ENCODE measurements at regions not wholly inside any gene's neighbourhood (a gene's known extent, or its start where the extent isn't known, plus 50 kb on each side); places are given as distances from the start of the nearest gene placed in this dataset.
A peak's percentile ranks its signal among the peaks of the same experiment; 100 is the strongest.

DNA sequence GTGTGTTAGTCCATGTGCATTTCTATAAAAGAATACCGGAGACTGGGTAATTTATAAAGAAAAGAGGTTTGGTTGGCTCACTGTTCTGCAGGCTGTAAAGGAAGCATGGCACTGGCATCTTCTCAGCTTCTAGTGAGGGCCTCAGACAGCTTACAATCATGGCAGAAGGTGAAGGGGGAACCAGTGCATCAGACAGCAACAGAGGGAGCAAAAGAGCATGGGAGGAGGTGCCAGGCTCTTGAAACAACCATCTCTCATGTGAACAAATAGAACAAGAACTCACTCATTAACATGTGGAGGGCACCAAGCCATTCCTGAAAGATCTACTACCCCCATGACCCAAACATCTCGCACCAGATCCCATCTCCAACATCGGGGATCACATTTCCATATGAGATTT, 89.2 kb upstream of the IL33 start:
- no peaks in the 10 kb centered on the region for H3K4me1 ChIP-seq (replicated peaks in 1 of 4; ENCODE audit: control insufficient read depth in 3 of 4, insufficient read depth in 4 of 4, low read length in 3 of 4)
- H3K4me2 ChIP-seq (ENCODE audit: insufficient read depth in 1 of 2, low read depth in 2 of 2, low read length in 2 of 2): no peak overlapping the region
- H3K27ac ChIP-seq (ENCODE audit: low read depth, low read length): no peak overlapping the region
- no peak overlapping the region for H4K91ac ChIP-seq (replicated peaks; ENCODE audit: insufficient read length, low read length)
- H3K9ac ChIP-seq (replicated peaks in 1 of 4; ENCODE audit: extremely low read depth in 1 of 4, low read depth in 3 of 4, low read length in 3 of 4): no peak overlapping the region
- no peak overlapping the region for H2AFZ ChIP-seq (ENCODE audit: low read length)
- ChIA-PET CTCF (ENCODE audit: partially characterized antibody) (interaction anchor here (0.6 to 1.6 kb wide), 3 partner anchors 18 to 179 kb away, joined by 3 read pairs; no protein-coding TSS in a partner anchor), POLR2A (ENCODE audit: partially characterized antibody) (no interaction called here)
- H3K9me3 ChIP-seq (ENCODE audit: insufficient read depth in 2 of 2, low read depth in 1 of 2, low read length in 1 of 2): no peaks in the 10 kb centered on the region
- FAIRE-seq (no peak), DNase-seq (ENCODE audit: low read depth in 1 of 2, low spot score in 2 of 2) (no peak)
- no peak overlapping the region for H4K5ac ChIP-seq (ENCODE audit: insufficient read length, low read depth, low read length)
- H3K36me3 ChIP-seq (ENCODE audit: control insufficient read depth in 2 of 4, insufficient read depth in 4 of 4, low read length in 3 of 4): no peaks in the 10 kb centered on the region
- no peak overlapping the region for H2BK20ac ChIP-seq (ENCODE audit: low read length)
- no peak overlapping the region for H3K4me3 ChIP-seq (ENCODE audit: extremely low read depth in 1 of 4, insufficient read depth in 2 of 4, low read depth in 3 of 4, low read length in 4 of 4)
- H2BK120ac ChIP-seq (replicated peaks; ENCODE audit: low read depth, low read length): no peak overlapping the region
- H3K14ac ChIP-seq (ENCODE audit: insufficient read length): no peak overlapping the region
- no peaks in the 10 kb centered on the region for H3K27me3 ChIP-seq (replicated peaks in 1 of 4; ENCODE audit: control insufficient read depth in 3 of 4, extremely low read depth in 1 of 4, insufficient read depth in 3 of 4, low read length in 3 of 4)
- H2AK5ac ChIP-seq (ENCODE audit: low read depth, low read length): no peak overlapping the region
- no peaks in the 10 kb centered on the region for H3K23me2 ChIP-seq (ENCODE audit: low read depth, low read length)
- 92% methylated on average over 3 of the region's 3 CpGs; no CpG with 5 or more reads in 1 of the 2 experiments for WGBS, 2 experiments (ENCODE audit: extremely low coverage in 1 of 2, insufficient coverage in 1 of 2, insufficient read length in 1 of 2, insufficient replicate concordance in 2 of 2, low coverage in 1 of 2, low lambda C conversion rate in 2 of 2, missing lambda C conversion rate in 1 of 2)
- no peaks in the 10 kb centered on the region for H3K79me1 ChIP-seq (ENCODE audit: low read depth, low read length)
- H3K56ac ChIP-seq (replicated peaks; ENCODE audit: insufficient read length, low read depth, low read length): no peak overlapping the region
- H2BK15ac ChIP-seq (ENCODE audit: low read length): no peak overlapping the region; the same call in 1 of the 2 replicates
- H4K20me1 ChIP-seq (replicated peaks in 1 of 2; ENCODE audit: control insufficient read depth in 1 of 2, insufficient read depth in 2 of 2, low read length in 2 of 2): no peaks in the 10 kb centered on the region
- H4K8ac ChIP-seq (ENCODE audit: extremely low read depth, insufficient read depth, low read length): no peak overlapping the region
- H3K4ac ChIP-seq (replicated peaks; ENCODE audit: insufficient read length, low read depth, low read length): no peak overlapping the region
- H2BK5ac ChIP-seq (ENCODE audit: low read depth, low read length): no peak overlapping the region
- H3K18ac ChIP-seq (ENCODE audit: extremely low read depth, low read length): no peak overlapping the region
- no peak overlapping the region for H3K23ac ChIP-seq (ENCODE audit: insufficient read length)
- TF ChIP-seq, protein P1, sequence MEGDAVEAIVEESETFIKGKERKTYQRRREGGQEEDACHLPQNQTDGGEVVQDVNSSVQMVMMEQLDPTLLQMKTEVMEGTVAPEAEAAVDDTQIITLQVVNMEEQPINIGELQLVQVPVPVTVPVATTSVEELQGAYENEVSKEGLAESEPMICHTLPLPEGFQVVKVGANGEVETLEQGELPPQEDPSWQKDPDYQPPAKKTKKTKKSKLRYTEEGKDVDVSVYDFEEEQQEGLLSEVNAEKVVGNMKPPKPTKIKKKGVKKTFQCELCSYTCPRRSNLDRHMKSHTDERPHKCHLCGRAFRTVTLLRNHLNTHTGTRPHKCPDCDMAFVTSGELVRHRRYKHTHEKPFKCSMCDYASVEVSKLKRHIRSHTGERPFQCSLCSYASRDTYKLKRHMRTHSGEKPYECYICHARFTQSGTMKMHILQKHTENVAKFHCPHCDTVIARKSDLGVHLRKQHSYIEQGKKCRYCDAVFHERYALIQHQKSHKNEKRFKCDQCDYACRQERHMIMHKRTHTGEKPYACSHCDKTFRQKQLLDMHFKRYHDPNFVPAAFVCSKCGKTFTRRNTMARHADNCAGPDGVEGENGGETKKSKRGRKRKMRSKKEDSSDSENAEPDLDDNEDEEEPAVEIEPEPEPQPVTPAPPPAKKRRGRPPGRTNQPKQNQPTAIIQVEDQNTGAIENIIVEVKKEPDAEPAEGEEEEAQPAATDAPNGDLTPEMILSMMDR (IDR thresholded peaks at IDR 0.05; ENCODE audit: control extremely low read depth in 1 of 3, insufficient read depth in 1 of 3, low read depth in 1 of 3, low read length in 3 of 3): peak in 1 of 3 experiments; percentile 19; a peak in 1 of 4 replicates
- peak; percentile 10 to 22; a peak in 2 of 4 replicates for TF ChIP-seq RAD21 (IDR thresholded peaks at IDR 0.05 in 1 of 2, conservative IDR thresholded peaks at IDR 0.05 in 1 of 2; ENCODE audit: low read depth in 2 of 2, low read length in 2 of 2)
- TF ChIP-seq, protein P2, sequence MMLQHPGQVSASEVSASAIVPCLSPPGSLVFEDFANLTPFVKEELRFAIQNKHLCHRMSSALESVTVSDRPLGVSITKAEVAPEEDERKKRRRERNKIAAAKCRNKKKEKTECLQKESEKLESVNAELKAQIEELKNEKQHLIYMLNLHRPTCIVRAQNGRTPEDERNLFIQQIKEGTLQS (IDR thresholded peaks at IDR 0.05; ENCODE audit: insufficient read depth, low read depth, low read length): no peak
- H3K79me2 ChIP-seq (ENCODE audit: control insufficient read depth in 1 of 2, insufficient read depth in 2 of 2, low read length in 2 of 2): no peaks in the 10 kb centered on the region
- no peak overlapping the region for H2BK12ac ChIP-seq (ENCODE audit: low read depth, low read length)

All from H1 (cell line).